HepG2 (cell line): ENCODE measurements at regions not wholly inside any gene's neighbourhood (a gene's known extent, or its start where the extent isn't known, plus 50 kb on each side); places are given as distances from the start of the nearest gene placed in this dataset.

Source experiments
- ATAC-seq: fragments of 200-7000 bp; cut with Tn5 transposase; 3 replicates; pipeline ENCODE4 v1.9.1; 2020; ENCODE audit warnings: mild to moderate bottlenecking, moderate library complexity
- BruUV-seq: library from RNA; stranded (reverse); fragments of 400-500 nt; replicated peaks from 2 replicates; lab custom pipeline; 2021; lab: Mats Ljungman, UMichigan
- CTCF ChIA-PET: fragments of 300-600 bp; formaldehyde crosslinking; extraction: SDS; loops from one replicate; lab custom pipeline; 2021; ENCODE audit warnings: low total read pairs, inconsistent platforms, low intra/inter-chr PET ratio; lab: Yijun Ruan, JAX
- POLR2A ChIA-PET: fragments of 350-600 bp; sonication (Branson Sonifier 250); formaldehyde crosslinking; loops from one replicate; lab custom pipeline; 2020; ENCODE audit warnings: antibody characterized with exemption, inconsistent platforms; lab: Yijun Ruan, JAX
- DNase-seq: peaks from one replicate; pipeline ENCODE4 v3.0.0-alpha.2; 2015; ENCODE audit warnings: low spot score
- FAIRE-seq: peaks from 3 replicates; lab custom pipeline; 2011; peaks lifted over from hg19 to GRCh38; lab: Jason Lieb, UNC
- H2AFZ ChIP-seq: one replicate; pipeline ENCODE4 v1.6.1; 2011; ENCODE audit warnings: low read length, inconsistent platforms
- H3K27ac ChIP-seq: fragments of 300-600 bp; 3 replicates; pipeline ENCODE4 v1.8.0; 2011; ENCODE audit warnings: mixed run types, mild to moderate bottlenecking, mixed read lengths, low read length, inconsistent platforms; ENCODE audit not compliant: insufficient read depth; ENCODE audit errors: extremely low read length
- H3K27me3 ChIP-seq, 2 experiments: fragments of 200-600 bp in 1 of 2; 2 replicates in 1 of 2; 3 replicates in 1 of 2; pipeline versions ENCODE4 v1.6.0 to v1.8.0; 2011; ENCODE audit warnings: low read length in 2 of 2, mild to moderate bottlenecking in 2 of 2, moderate library complexity in 2 of 2, inconsistent platforms in 1 of 2; ENCODE audit not compliant: insufficient read depth in 2 of 2, control insufficient read depth in 1 of 2
- H3K36me3 ChIP-seq, 2 experiments: fragments of 200-600 bp in 1 of 2; replicated peaks in 1 of 2; 2 replicates in 1 of 2; 3 replicates in 1 of 2; pipeline versions ENCODE4 v1.5.1 to v1.8.0; 2011; ENCODE audit warnings: low read length in 2 of 2, inconsistent platforms in 1 of 2; ENCODE audit not compliant: insufficient read depth in 2 of 2, control insufficient read depth in 1 of 2
- H3K4me1 ChIP-seq: 2 replicates; pipeline ENCODE4 v1.5.1; 2012; ENCODE audit warnings: low read length, inconsistent platforms; ENCODE audit not compliant: insufficient read depth
- H3K4me2 ChIP-seq: 2 replicates; pipeline ENCODE4 v1.6.0; 2011; ENCODE audit warnings: low read depth, low read length, inconsistent platforms
- H3K4me3 ChIP-seq, 3 experiments: fragments of 200-600 bp in 1 of 3; sonication (generic), shearing (Covaris generic) in 1 of 3; replicated peaks in 1 of 3; 2 replicates each; pipeline ENCODE4 v1.5.1; 2011 to 2016; ENCODE audit warnings: low read length in 3 of 3, inconsistent platforms in 2 of 3, low read depth in 2 of 3, mild to moderate bottlenecking in 2 of 3, control low read depth in 1 of 3, mixed read lengths in 1 of 3; ENCODE audit not compliant: insufficient read depth in 1 of 3
- H3K79me2 ChIP-seq: one replicate; pipeline ENCODE4 v1.6.1; 2011; ENCODE audit warnings: low read length, inconsistent platforms; ENCODE audit not compliant: insufficient read depth
- H3K9ac ChIP-seq: 2 replicates; pipeline ENCODE4 v1.6.0; 2011; ENCODE audit warnings: mild to moderate bottlenecking, low read depth, low read length, inconsistent platforms; ENCODE audit not compliant: insufficient read depth
- H3K9me3 ChIP-seq: 2 replicates; pipeline ENCODE4 v1.5.1; 2012; ENCODE audit warnings: mild to moderate bottlenecking, low read length
- H4K20me1 ChIP-seq: 2 replicates; pipeline ENCODE4 v1.6.0; 2011; ENCODE audit warnings: inconsistent platforms, mild to moderate bottlenecking, low read length, moderate library complexity; ENCODE audit not compliant: insufficient read depth
- FOXA1 ChIP-seq, 2 experiments: fragments of 450-650 bp in 1 of 2; sonication (generic) in 1 of 2; formaldehyde crosslinking in 1 of 2; IDR thresholded peaks; 2 replicates each; pipeline versions ENCODE4 v1.4.0 to v1.6.1; 2016 to 2020; ENCODE audit warnings: missing genetic modification reagents in 1 of 2
- FOXJ3 ChIP-seq: sonication (generic); formaldehyde crosslinking; IDR thresholded peaks from 2 replicates; pipeline ENCODE4 v1.4.0; 2020; ENCODE audit warnings: missing genetic modification reagents, mild to moderate bottlenecking, borderline replicate concordance
- HDAC6 ChIP-seq: fragments of 200-600 bp; sonication (generic); IDR thresholded peaks from 2 replicates; pipeline ENCODE4 v1.7.0; 2017; ENCODE audit warnings: mild to moderate bottlenecking, antibody characterized with exemption, low read length, low read depth
- IKZF5 ChIP-seq: IDR thresholded peaks from 2 replicates; pipeline ENCODE4 v1.6.1; 2018; ENCODE audit warnings: missing genetic modification reagents, mild to moderate bottlenecking, missing compliant biosample characterization
- KDM5B ChIP-seq: sonication (generic); formaldehyde crosslinking; IDR thresholded peaks from 2 replicates; pipeline ENCODE4 v1.4.0; 2020; ENCODE audit warnings: missing genetic modification reagents, mild to moderate bottlenecking, borderline replicate concordance
- POGK ChIP-seq: sonication (generic); formaldehyde crosslinking; conservative IDR thresholded peaks from 2 replicates; pipeline ENCODE4 v1.8.0; 2022; ENCODE audit warnings: mild to moderate bottlenecking, moderate library complexity, missing genetic modification reagents
- RFX1 ChIP-seq: fragments of 450-650 bp; IDR thresholded peaks from 2 replicates; pipeline ENCODE4 v1.6.1; 2017
- SIX1 ChIP-seq: sonication (generic); formaldehyde crosslinking; IDR thresholded peaks from 2 replicates; pipeline ENCODE4 v1.4.0; 2020; ENCODE audit warnings: missing genetic modification reagents, borderline replicate concordance
- SNAPC5 ChIP-seq: sonication (generic); formaldehyde crosslinking; IDR thresholded peaks from 2 replicates; pipeline ENCODE4 v1.8.1; 2023; ENCODE audit warnings: mild to moderate bottlenecking, missing genetic modification reagents, borderline replicate concordance
- THRA ChIP-seq: sonication (generic); formaldehyde crosslinking; IDR thresholded peaks from 2 replicates; pipeline ENCODE4 v1.4.0; 2020; ENCODE audit warnings: missing genetic modification reagents, borderline replicate concordance
- ZBTB34 ChIP-seq: sonication (generic); formaldehyde crosslinking; IDR thresholded peaks from 2 replicates; pipeline ENCODE4 v1.8.0; 2022; ENCODE audit warnings: mild to moderate bottlenecking, missing genetic modification reagents
- ZBTB37 ChIP-seq: sonication (generic); formaldehyde crosslinking; IDR thresholded peaks from 2 replicates; pipeline ENCODE4 v1.4.0; 2020; ENCODE audit warnings: mild to moderate bottlenecking, missing genetic modification reagents
- ZNF143 ChIP-seq: sonication (generic); formaldehyde crosslinking; IDR thresholded peaks from 2 replicates; pipeline ENCODE4 v1.4.0; 2020; ENCODE audit warnings: missing genetic modification reagents
- ZNF3 ChIP-seq: IDR thresholded peaks from 2 replicates; pipeline ENCODE4 v1.7.0; 2017; ENCODE audit warnings: inconsistent platforms
- WGBS: methylation state at CpG from one replicate; pipeline ENCODE4 v1.1.6; 2017; ENCODE audit warnings: low lambda C conversion rate; 5-methylcytosine and 5-hydroxymethylcytosine counted together
- in situ Hi-C: cut with HindIII; loops from 2 replicates; pipeline ENCODE4 v1.10.0; 2017; ENCODE audit warnings: low pct_unique_long_range_greater_than_20kb; ENCODE audit not compliant: extremely low pct_ligation_motif_present
- intact Hi-C: fragments of 100-400 bp; cut with micrococcal nuclease; formaldehyde crosslinking; loops from one replicate; pipeline ENCODE4 v1.10.0; 2022; ENCODE audit not compliant: unreplicated experiment

GRCh38 chr9:78905387-78905786, 608.5 kb downstream of the PSAT1 start:
- CTCF ChIA-PET = no interaction called here
- DNase-seq (no peak), ATAC-seq (no peak)
- Histone ChIP-seq H2AFZ (no peak overlapping the region), H3K4me2 (no peak overlapping the region), H3K9me3 (no peaks in the 10 kb centered on the region), H3K4me1 (no peaks in the 10 kb centered on the region)
- 4% methylated on average over 1 of the region's 1 CpG for WGBS
- BruUV-seq = no TSS peak
- POLR2A ChIA-PET = no interaction called here
- TF ChIP-seq SIX1 (CRISPR knock-in tag) = no peak
- no peak for TF ChIP-seq IKZF5 (CRISPR knock-in tag)
- TF ChIP-seq ZNF143 (CRISPR knock-in tag) = no peak
- TF ChIP-seq HDAC6 = no peak
- TF ChIP-seq SNAPC5 (CRISPR knock-in tag) = no peak
- no peak for TF ChIP-seq THRA
- TF ChIP-seq FOXJ3 = no peak
- no peak for TF ChIP-seq POGK (CRISPR knock-in tag)
- no peak for TF ChIP-seq ZNF3
- TF ChIP-seq ZBTB37 = no peak
- TF ChIP-seq ZBTB34 (CRISPR knock-in tag) = no peak
- TF ChIP-seq RFX1 = no peak
- TF ChIP-seq FOXA1 (IDR thresholded peaks at IDR 0.05) = no peak
- TF ChIP-seq FOXA1 (CRISPR knock-in tag; IDR thresholded peaks at IDR 0.05) = no peak
- no peak for TF ChIP-seq KDM5B (CRISPR knock-in tag)
- TF ChIP-seq, all 625 proteins: peak for 0
- Histone ChIP-seq H3K4me3 (no peak overlapping the region), H4K20me1 (no peaks in the 10 kb centered on the region), H3K36me3 (no peaks in the 10 kb centered on the region), H3K9ac (no peak overlapping the region), H3K27ac (no peak overlapping the region), H3K79me2 (no peaks in the 10 kb centered on the region), H3K27me3 (no peaks in the 10 kb centered on the region)
- in situ Hi-C loops = no loop called here
- no peak for FAIRE-seq
- intact Hi-C loops = no loop called here
